A549 (cell line): ENCODE measurements at regions not wholly inside any gene's neighbourhood (a gene's known extent, or its start where the extent isn't known, plus 50 kb on each side); places are given as distances from the start of the nearest gene placed in this dataset.

ENCODE experiments used
- ATAC-seq, 2 experiments: fragments of 200-7000 bp in 1 of 2; fragments of >200 bp in 1 of 2; cut with Nextera tagmentation in 1 of 2; cut with Tn5 transposase in 1 of 2; 3 replicates each; pipeline versions ENCODE4 v1.8.0 to v1.9.1; 2018 to 2020; ENCODE audit warnings: mild to moderate bottlenecking in 1 of 2, moderate library complexity in 1 of 2
- CTCF ChIA-PET: fragments of 300-600 bp; sonication (Branson Sonifier 250); formaldehyde crosslinking; extraction: SDS; loops from one replicate; lab custom pipeline; 2021; ENCODE audit warnings: antibody characterized with exemption, inconsistent platforms; lab: Yijun Ruan, JAX
- POLR2A ChIA-PET: fragments of 350-600 bp; formaldehyde crosslinking; extraction: SDS; loops from one replicate; lab custom pipeline; 2021; ENCODE audit warnings: antibody characterized with exemption, inconsistent platforms; lab: Yijun Ruan, JAX
- DNase-seq, 2 experiments: peaks; one replicate each; pipeline versions ENCODE4 v3.0.0 to v3.0.0-alpha.2; 2011 to 2016; ENCODE audit warnings: low read depth in 1 of 2, low spot score in 1 of 2
- FAIRE-seq: peaks from 2 replicates; lab custom pipeline; 2011; peaks lifted over from hg19 to GRCh38; lab: Jason Lieb, UNC
- H3K27ac ChIP-seq, 2 experiments: fragments of >200 bp; sonication (Bioruptor Twin); formaldehyde crosslinking; 3 replicates each; pipeline ENCODE4 v1.5.1; 2016 to 2017
- H3K4me1 ChIP-seq: fragments of >200 bp; sonication (Bioruptor Twin); formaldehyde crosslinking; 3 replicates; pipeline ENCODE4 v1.6.1; 2016
- H3K4me2 ChIP-seq: fragments of >200 bp; sonication (Bioruptor Twin); formaldehyde crosslinking; 3 replicates; pipeline ENCODE4 v1.6.1; 2016
- H3K4me3 ChIP-seq: fragments of >200 bp; sonication (Bioruptor Twin); formaldehyde crosslinking; 3 replicates; pipeline ENCODE4 v1.5.1; 2016
- H3K9me3 ChIP-seq: fragments of >200 bp; sonication (Bioruptor Twin); formaldehyde crosslinking; 3 replicates; pipeline ENCODE4 v1.6.1; 2016
- BHLHE40 ChIP-seq: IDR thresholded peaks from 2 replicates; pipeline ENCODE4 v1.6.1; 2012; ENCODE audit warnings: low read depth, low read length, inconsistent platforms
- CHD2 ChIP-seq: fragments of 150-350 bp; IDR thresholded peaks from 2 replicates; pipeline ENCODE4 v1.6.1; 2014; ENCODE audit warnings: low read length; ENCODE audit not compliant: partially characterized antibody
- EHF ChIP-seq: fragments of 250-450 bp; sonication (Bioruptor Pico); IDR thresholded peaks from 2 replicates; pipeline ENCODE4 v1.5.0; 2020; ENCODE audit warnings: mild to moderate bottlenecking
- EHMT2 ChIP-seq: fragments of 200-600 bp; sonication (generic); IDR thresholded peaks from 2 replicates; pipeline ENCODE4 v1.6.1; 2016; ENCODE audit warnings: antibody characterized with exemption, low read depth, mild to moderate bottlenecking, moderate library complexity
- FOXS1 ChIP-seq: fragments of 250-450 bp; sonication (Bioruptor Pico); IDR thresholded peaks from 2 replicates; pipeline ENCODE4 v1.5.0; 2020; ENCODE audit warnings: mild to moderate bottlenecking, moderate library complexity
- GATA3 ChIP-seq: IDR thresholded peaks from 2 replicates; pipeline ENCODE4 v1.6.1; 2012; ENCODE audit warnings: borderline replicate concordance
- HDAC2 ChIP-seq: fragments of 200-600 bp; sonication (generic); IDR thresholded peaks from 2 replicates; pipeline ENCODE4 v1.6.1; 2016
- JUN ChIP-seq, 2 experiments: fragments of >200 bp; sonication (Bioruptor Twin); formaldehyde crosslinking; IDR thresholded peaks; 2 replicates in 1 of 2; 3 replicates in 1 of 2; pipeline ENCODE4 v1.6.1; 2016 to 2017
- JUNB ChIP-seq: fragments of >200 bp; sonication (Bioruptor Twin); formaldehyde crosslinking; IDR thresholded peaks from 2 replicates; pipeline ENCODE4 v1.6.1; 2016
- KDM1A ChIP-seq: fragments of 200-600 bp; sonication (generic); IDR thresholded peaks from 2 replicates; pipeline ENCODE4 v1.6.1; 2016; ENCODE audit warnings: low read depth, mild to moderate bottlenecking
- KDM5A ChIP-seq: fragments of 200-600 bp; sonication (generic); IDR thresholded peaks from 2 replicates; pipeline ENCODE4 v1.6.1; 2016; ENCODE audit warnings: antibody characterized with exemption, mild to moderate bottlenecking
- MAFK ChIP-seq: fragments of 450-650 bp; IDR thresholded peaks from 2 replicates; pipeline ENCODE4 v1.6.1; 2014; ENCODE audit not compliant: partially characterized antibody
- MAZ ChIP-seq: fragments of 150-350 bp; IDR thresholded peaks from 2 replicates; pipeline ENCODE4 v1.6.1; 2014; ENCODE audit warnings: antibody characterized with exemption, low read depth, low read length, borderline replicate concordance
- NPAS2 ChIP-seq: fragments of 250-450 bp; sonication (Bioruptor Pico); IDR thresholded peaks from 2 replicates; pipeline ENCODE4 v1.8.0; 2022; ENCODE audit warnings: mild to moderate bottlenecking, moderate library complexity, borderline replicate concordance
- RARB ChIP-seq: fragments of 250-450 bp; sonication (Bioruptor Pico); IDR thresholded peaks from 2 replicates; pipeline ENCODE4 v1.8.0; 2021; ENCODE audit warnings: mild to moderate bottlenecking, moderate library complexity
- RCOR1 ChIP-seq: fragments of 150-350 bp; IDR thresholded peaks from 2 replicates; pipeline ENCODE4 v1.6.1; 2014; ENCODE audit warnings: antibody characterized with exemption, low read length, low read depth
- SREBF2 ChIP-seq: fragments of 450-650 bp; IDR thresholded peaks from 2 replicates; pipeline ENCODE4 v1.6.1; 2014; ENCODE audit warnings: mild to moderate bottlenecking, moderate library complexity
- TFCP2L1 ChIP-seq: fragments of 250-450 bp; sonication (Bioruptor Pico); IDR thresholded peaks from 2 replicates; pipeline ENCODE4 v1.5.0; 2021; ENCODE audit warnings: mild to moderate bottlenecking
- TP53 ChIP-seq: fragments of 250-450 bp; sonication (Bioruptor Pico); IDR thresholded peaks from 2 replicates; pipeline ENCODE4 v1.5.0; 2021; ENCODE audit warnings: mild to moderate bottlenecking, moderate library complexity
- ZC3H11A ChIP-seq: fragments of 450-650 bp; IDR thresholded peaks from 2 replicates; pipeline ENCODE4 v1.6.1; 2014; ENCODE audit warnings: antibody characterized with exemption, mild to moderate bottlenecking
- ZFP36 ChIP-seq: fragments of 450-650 bp; IDR thresholded peaks from 2 replicates; pipeline ENCODE4 v1.6.1; 2014; ENCODE audit warnings: borderline replicate concordance; ENCODE audit not compliant: partially characterized antibody
- ZNF302 ChIP-seq: fragments of 250-450 bp; sonication (Bioruptor Pico); IDR thresholded peaks from 2 replicates; pipeline ENCODE4 v1.9.0; 2021; ENCODE audit warnings: inconsistent platforms, mild to moderate bottlenecking, moderate library complexity
- ZSCAN20 ChIP-seq: fragments of 250-450 bp; sonication (Bioruptor Pico); IDR thresholded peaks from 2 replicates; pipeline ENCODE4 v1.8.0; 2022; ENCODE audit warnings: mild to moderate bottlenecking, moderate library complexity
- WGBS: methylation state at CpG from one replicate; pipeline ENCODE4 v1.1.6; 2017; ENCODE audit errors: missing lambda C conversion rate; 5-methylcytosine and 5-hydroxymethylcytosine counted together
- TF ChIP-seq, protein P1 (sequence below): IDR thresholded peaks from 2 replicates; pipeline ENCODE4 v1.6.1; 2012
- TF ChIP-seq, protein P2 (sequence below): fragments of 450-650 bp; IDR thresholded peaks from 2 replicates; pipeline ENCODE4 v1.6.1; 2014; ENCODE audit warnings: antibody characterized with exemption
- TF ChIP-seq, protein P3 (sequence below): fragments of >200 bp; sonication (Bioruptor Twin); formaldehyde crosslinking; IDR thresholded peaks from 2 replicates; pipeline ENCODE4 v1.6.1; 2016

DNA sequence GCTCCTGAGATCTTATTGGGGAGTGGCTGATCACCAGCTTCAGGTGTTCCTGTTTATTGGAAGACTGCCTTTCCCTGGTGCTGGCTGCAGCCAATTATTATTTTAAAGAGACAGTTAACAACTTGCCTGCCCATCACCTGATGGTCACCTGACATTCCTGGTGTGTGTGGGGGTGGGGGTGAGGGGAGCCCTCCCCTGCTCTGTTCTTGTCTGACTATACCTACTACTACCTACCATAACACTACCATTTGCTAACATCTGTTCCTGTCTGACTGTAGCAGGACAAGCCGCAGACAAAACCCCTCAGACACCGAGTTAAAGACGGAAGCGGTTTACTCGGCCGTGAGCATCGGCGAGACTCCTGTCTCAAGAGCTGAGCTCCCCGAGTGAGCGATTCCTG lies 54.9 kb upstream of the NBPF3 start:
- Histone ChIP-seq H3K9me3 (peaks cover 4% of the 10 kb centered on the region; the same call in 1 of the 3 replicates), H3K4me3 (no peak overlapping the region), H3K27ac (no peak overlapping the region), H3K4me1 (no peaks in the 10 kb centered on the region), H3K4me2 (no peak overlapping the region)
- FAIRE-seq (no peak), DNase-seq (no peak), ATAC-seq (no peak)
- ChIA-PET POLR2A (no interaction called here), CTCF (no interaction called here)
- no peak for TF ChIP-seq KDM1A
- no peak for TF ChIP-seq BHLHE40
- TF ChIP-seq JUNB = no peak
- no peak for TF ChIP-seq SREBF2
- TF ChIP-seq CHD2 = no peak
- TF ChIP-seq, protein P1, sequence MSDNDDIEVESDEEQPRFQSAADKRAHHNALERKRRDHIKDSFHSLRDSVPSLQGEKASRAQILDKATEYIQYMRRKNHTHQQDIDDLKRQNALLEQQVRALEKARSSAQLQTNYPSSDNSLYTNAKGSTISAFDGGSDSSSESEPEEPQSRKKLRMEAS = no peak
- TF ChIP-seq MAFK = no peak
- no peak for TF ChIP-seq EHF (CRISPR knock-in tag)
- WGBS = 84% methylated on average over 7 of the region's 10 CpGs

GRCh38 chr1:21384620-21385019 lies 55.3 kb upstream of the NBPF3 start:
- FAIRE-seq = no peak

GRCh38 chr1:21383785-21384401 lies 56.0 kb upstream of the NBPF3 start:
- H3K27ac ChIP-seq = no peak overlapping the region
- DNase-seq (no peak), FAIRE-seq (no peak), ATAC-seq (no peak)
- ChIA-PET POLR2A (no interaction called here), CTCF (interaction anchor here (0.7 to 2.2 kb wide), 4 partner anchors 15 to 165 kb away, joined by 3 to 10 read pairs (median 4); no protein-coding TSS in a partner anchor)
- no peak overlapping the region for H3K4me3 ChIP-seq
- no peak overlapping the region for H3K4me2 ChIP-seq
- no peaks in the 10 kb centered on the region for H3K4me1 ChIP-seq
- H3K9me3 ChIP-seq = peaks cover 4% of the 10 kb centered on the region; the same call in 1 of the 3 replicates
- TF ChIP-seq JUN (IDR thresholded peaks at IDR 0.05) = no peak
- TF ChIP-seq, protein P1 = no peak
- no peak for TF ChIP-seq MAZ
- TF ChIP-seq, protein P2, sequence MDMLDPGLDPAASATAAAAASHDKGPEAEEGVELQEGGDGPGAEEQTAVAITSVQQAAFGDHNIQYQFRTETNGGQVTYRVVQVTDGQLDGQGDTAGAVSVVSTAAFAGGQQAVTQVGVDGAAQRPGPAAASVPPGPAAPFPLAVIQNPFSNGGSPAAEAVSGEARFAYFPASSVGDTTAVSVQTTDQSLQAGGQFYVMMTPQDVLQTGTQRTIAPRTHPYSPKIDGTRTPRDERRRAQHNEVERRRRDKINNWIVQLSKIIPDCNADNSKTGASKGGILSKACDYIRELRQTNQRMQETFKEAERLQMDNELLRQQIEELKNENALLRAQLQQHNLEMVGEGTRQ = no peak
- no peak for TF ChIP-seq ZFP36
- no peak for TF ChIP-seq TFCP2L1 (CRISPR knock-in tag)
- TF ChIP-seq ZNF302 (CRISPR knock-in tag) = no peak
- no peak for TF ChIP-seq GATA3
- no peak for TF ChIP-seq KDM5A
- TF ChIP-seq EHF (CRISPR knock-in tag) = no peak
- no peak for TF ChIP-seq ZC3H11A
- TF ChIP-seq FOXS1 = no peak
- no peak for TF ChIP-seq RARB (CRISPR knock-in tag)
- no peak for TF ChIP-seq TP53 (CRISPR knock-in tag)
- no peak for TF ChIP-seq ZSCAN20 (CRISPR knock-in tag)
- no peak for TF ChIP-seq RCOR1
- TF ChIP-seq, all 56 proteins: peak for 0
- WGBS = 52% methylated on average over 5 of the region's 5 CpGs

More at GRCh38 chr1:21384620-21385019, 55.3 kb upstream of the NBPF3 start:
- ChIA-PET POLR2A (no interaction called here), CTCF (interaction anchor here (0.7 to 2.2 kb wide), 3 partner anchors 16 to 166 kb away, joined by 3 to 10 read pairs (median 3); no protein-coding TSS in a partner anchor)
- TF ChIP-seq, protein P1 = no peak
- TF ChIP-seq HDAC2 (no peak), EHMT2 (no peak), NPAS2 (CRISPR knock-in tag) (no peak), TFCP2L1 (CRISPR knock-in tag) (no peak), ZFP36 (no peak)
- TF ChIP-seq, protein P2 = no peak
- TF ChIP-seq, protein P3, sequence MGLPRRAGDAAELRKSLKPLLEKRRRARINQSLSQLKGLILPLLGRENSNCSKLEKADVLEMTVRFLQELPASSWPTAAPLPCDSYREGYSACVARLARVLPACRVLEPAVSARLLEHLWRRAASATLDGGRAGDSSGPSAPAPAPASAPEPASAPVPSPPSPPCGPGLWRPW = no peak
- WGBS = 74% methylated on average over 6 of the region's 6 CpGs
- H3K4me2 ChIP-seq = no peak overlapping the region
- DNase-seq = no peak
- H3K9me3 ChIP-seq = peaks cover 4% of the 10 kb centered on the region; the same call in 1 of the 3 replicates
- H3K4me3 ChIP-seq = no peak overlapping the region
- no peak for ATAC-seq
- H3K4me1 ChIP-seq = no peaks in the 10 kb centered on the region
- H3K27ac ChIP-seq = no peak overlapping the region
